ENCODE measurements at regions not wholly inside any gene's neighbourhood (a gene's known extent, or its start where the extent isn't known, plus 50 kb on each side); places are given as distances from the start of the nearest gene placed in this dataset.

- no peak for DNase-seq (ENCODE audit: extremely low spot score, unreplicated experiment)
- H3K9me3 Mint-ChIP-seq (ENCODE audit: unreplicated experiment): peaks cover 8% of the 10 kb centered on the region
- peaks cover 24% of the 10 kb centered on the region for H3K4me1 Mint-ChIP-seq (ENCODE audit: unreplicated experiment)
- TF ChIP-seq CTCF (IDR thresholded peaks at IDR 0.05): peak; percentile 90
- no peak overlapping the region for H3K4me3 Mint-ChIP-seq (ENCODE audit: unreplicated experiment)
- no peaks in the 10 kb centered on the region for H3K27me3 Mint-ChIP-seq (ENCODE audit: unreplicated experiment)
- peak overlapping the region; percentile 53 for H3K27ac Mint-ChIP-seq (ENCODE audit: unreplicated experiment)
- no peaks in the 10 kb centered on the region for H3K36me3 Mint-ChIP-seq (ENCODE audit: unreplicated experiment)
These were observed 2193.4 kb upstream of the RAG2 start for GRCh38 chr11:38791346-38791961.

GRCh38 chr11:38788561-38788960 lies 2190.5 kb upstream of the RAG2 start:
- Mint-ChIP-seq H3K27ac (ENCODE audit: unreplicated experiment) (no peak overlapping the region), H3K4me3 (ENCODE audit: unreplicated experiment) (no peak overlapping the region), H3K9me3 (ENCODE audit: unreplicated experiment) (peaks cover 12% of the 10 kb centered on the region), H3K4me1 (ENCODE audit: unreplicated experiment) (peaks cover 24% of the 10 kb centered on the region), H3K27me3 (ENCODE audit: unreplicated experiment) (no peaks in the 10 kb centered on the region), H3K36me3 (ENCODE audit: unreplicated experiment) (no peaks in the 10 kb centered on the region)
- no peak for TF ChIP-seq CTCF (IDR thresholded peaks at IDR 0.05)
- no peak for DNase-seq (ENCODE audit: extremely low spot score, unreplicated experiment)

GRCh38 chr11:38784164-38784563 lies 2186.1 kb upstream of the RAG2 start:
- no peak overlapping the region for H3K4me3 Mint-ChIP-seq (ENCODE audit: unreplicated experiment)
- no peak for TF ChIP-seq CTCF (IDR thresholded peaks at IDR 0.05)
- H3K27me3 Mint-ChIP-seq (ENCODE audit: unreplicated experiment): no peaks in the 10 kb centered on the region
- peaks cover 18% of the 10 kb centered on the region for H3K9me3 Mint-ChIP-seq (ENCODE audit: unreplicated experiment)
- DNase-seq (ENCODE audit: extremely low spot score, unreplicated experiment): no peak
- no peaks in the 10 kb centered on the region for H3K36me3 Mint-ChIP-seq (ENCODE audit: unreplicated experiment)
- H3K27ac Mint-ChIP-seq (ENCODE audit: unreplicated experiment): no peak overlapping the region
- H3K4me1 Mint-ChIP-seq (ENCODE audit: unreplicated experiment): peaks cover 6% of the 10 kb centered on the region

GRCh38 chr11:38766796-38767195 lies 2168.8 kb upstream of the RAG2 start:
- peaks cover under 1% of the 10 kb centered on the region for H3K36me3 Mint-ChIP-seq (ENCODE audit: unreplicated experiment)
- DNase-seq (ENCODE audit: extremely low spot score, unreplicated experiment): no peak
- no peak overlapping the region for H3K4me3 Mint-ChIP-seq (ENCODE audit: unreplicated experiment)
- no peak for TF ChIP-seq CTCF (IDR thresholded peaks at IDR 0.05)
- H3K27me3 Mint-ChIP-seq (ENCODE audit: unreplicated experiment): no peaks in the 10 kb centered on the region
- no peak overlapping the region for H3K27ac Mint-ChIP-seq (ENCODE audit: unreplicated experiment)
- H3K9me3 Mint-ChIP-seq (ENCODE audit: unreplicated experiment): peaks cover 17% of the 10 kb centered on the region
- no peaks in the 10 kb centered on the region for H3K4me1 Mint-ChIP-seq (ENCODE audit: unreplicated experiment)

- no peak for TF ChIP-seq CTCF (IDR thresholded peaks at IDR 0.05)
- Mint-ChIP-seq H3K27ac (ENCODE audit: unreplicated experiment) (no peak overlapping the region), H3K9me3 (ENCODE audit: unreplicated experiment) (no peaks in the 10 kb centered on the region), H3K4me1 (ENCODE audit: unreplicated experiment) (peaks cover 11% of the 10 kb centered on the region), H3K36me3 (ENCODE audit: unreplicated experiment) (no peaks in the 10 kb centered on the region), H3K27me3 (ENCODE audit: unreplicated experiment) (no peaks in the 10 kb centered on the region), H3K4me3 (ENCODE audit: unreplicated experiment) (no peak overlapping the region)
- DNase-seq (ENCODE audit: extremely low spot score, unreplicated experiment): no peak
These were observed 2161.4 kb upstream of the RAG2 start for GRCh38 chr11:38759394-38759793.

Measured in osteocyte (in vitro differentiated cells).